ENCODE measurements at regions not wholly inside any gene's neighbourhood (a gene's known extent, or its start where the extent isn't known, plus 50 kb on each side); places are given as distances from the start of the nearest gene placed in this dataset.

GRCh38 chr13:85406269-85406975, 392.8 kb downstream of the SLITRK6 start:
- no peak for TF ChIP-seq CTCF (IDR thresholded peaks at IDR 0.05; ENCODE audit: low read depth, low read length, poor library complexity, severe bottlenecking)
- TF ChIP-seq EZH2phosphoT487 (IDR thresholded peaks at IDR 0.05; ENCODE audit: borderline replicate concordance, low read length), result no peak

All from DOHH2 (cell line).